GM12872 (cell line): ENCODE measurements at regions not wholly inside any gene's neighbourhood (a gene's known extent, or its start where the extent isn't known, plus 50 kb on each side); places are given as distances from the start of the nearest gene placed in this dataset.

Source experiments
- CTCF ChIP-seq: IDR thresholded peaks from 3 replicates; pipeline ENCODE4 v1.5.1; 2011; ENCODE audit warnings: low read depth, mild to moderate bottlenecking, low read length, moderate library complexity; ENCODE audit not compliant: insufficient read depth

GRCh38 chr14:104390941-104391901, 188.3 kb upstream of the C14orf180 start:
- TF ChIP-seq CTCF, result no peak

- TF ChIP-seq CTCF, result no peak
Measured at GRCh38 chr14:104392001-104392395, 187.6 kb upstream of the C14orf180 start.

GRCh38 chr14:104392396-104393198, 187.0 kb upstream of the C14orf180 start:
- no peak for TF ChIP-seq CTCF

GRCh38 chr14:104393199-104393897, 186.2 kb upstream of the C14orf180 start:
- no peak for TF ChIP-seq CTCF

- no peak for TF ChIP-seq CTCF
Measured at GRCh38 chr14:104393898-104394381, 185.6 kb upstream of the C14orf180 start.

GRCh38 chr14:104394409-104394851, 185.1 kb upstream of the C14orf180 start:
- TF ChIP-seq CTCF, result no peak
